ENCODE measurements at regions not wholly inside any gene's neighbourhood (a gene's known extent, or its start where the extent isn't known, plus 50 kb on each side); places are given as distances from the start of the nearest gene placed in this dataset.

DNA sequence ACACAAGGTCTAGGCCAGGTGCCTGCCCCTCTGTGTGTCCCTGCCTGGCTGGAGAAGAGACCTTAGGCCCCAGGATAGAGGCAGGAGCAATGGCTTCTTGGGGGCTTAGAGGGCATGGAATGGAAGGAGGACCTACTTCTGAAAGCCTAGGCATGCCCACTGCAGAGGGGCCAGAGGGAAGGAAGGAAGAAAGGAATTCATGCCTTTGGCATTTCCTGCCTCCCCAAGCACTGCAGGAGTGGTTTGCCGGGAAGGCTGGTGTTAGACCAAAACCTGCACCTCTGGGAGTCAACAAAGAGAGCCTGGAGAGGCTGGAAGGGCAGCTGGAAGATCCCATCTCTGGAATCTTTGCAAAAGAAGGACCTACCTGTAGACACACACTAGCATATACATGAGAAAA, 50.7 kb upstream of the KCNE2 start:
- no peak for TF ChIP-seq POLR2A (IDR thresholded peaks at IDR 0.05)
- TF ChIP-seq, protein P1, sequence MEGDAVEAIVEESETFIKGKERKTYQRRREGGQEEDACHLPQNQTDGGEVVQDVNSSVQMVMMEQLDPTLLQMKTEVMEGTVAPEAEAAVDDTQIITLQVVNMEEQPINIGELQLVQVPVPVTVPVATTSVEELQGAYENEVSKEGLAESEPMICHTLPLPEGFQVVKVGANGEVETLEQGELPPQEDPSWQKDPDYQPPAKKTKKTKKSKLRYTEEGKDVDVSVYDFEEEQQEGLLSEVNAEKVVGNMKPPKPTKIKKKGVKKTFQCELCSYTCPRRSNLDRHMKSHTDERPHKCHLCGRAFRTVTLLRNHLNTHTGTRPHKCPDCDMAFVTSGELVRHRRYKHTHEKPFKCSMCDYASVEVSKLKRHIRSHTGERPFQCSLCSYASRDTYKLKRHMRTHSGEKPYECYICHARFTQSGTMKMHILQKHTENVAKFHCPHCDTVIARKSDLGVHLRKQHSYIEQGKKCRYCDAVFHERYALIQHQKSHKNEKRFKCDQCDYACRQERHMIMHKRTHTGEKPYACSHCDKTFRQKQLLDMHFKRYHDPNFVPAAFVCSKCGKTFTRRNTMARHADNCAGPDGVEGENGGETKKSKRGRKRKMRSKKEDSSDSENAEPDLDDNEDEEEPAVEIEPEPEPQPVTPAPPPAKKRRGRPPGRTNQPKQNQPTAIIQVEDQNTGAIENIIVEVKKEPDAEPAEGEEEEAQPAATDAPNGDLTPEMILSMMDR (IDR thresholded peaks at IDR 0.05), result no peak

Data from uterus (tissue), 2 donors.